Effector memory CD4-positive, alpha-beta T cell (primary cell): ENCODE measurements at regions not wholly inside any gene's neighbourhood (a gene's known extent, or its start where the extent isn't known, plus 50 kb on each side); places are given as distances from the start of the nearest gene placed in this dataset.
"Not testable (repeated sequence)": the region's sequence is repeated elsewhere in the genome, so short reads cannot be mapped to it uniquely, and the experiment has no call there.

Source experiments
- DNase-seq, 3 donors: peaks; one replicate each; pipeline ENCODE4 v3.0.0-alpha.2; 2020
- H3K27ac ChIP-seq: 2 replicates; pipeline ENCODE4 v1.7.0; 2013; ENCODE audit warnings: mild to moderate bottlenecking, low read length, moderate library complexity; ENCODE audit not compliant: insufficient read depth, poor library complexity, severe bottlenecking
- H3K27me3 ChIP-seq: replicated peaks from 2 replicates; pipeline ENCODE4 v1.7.0; 2013; ENCODE audit warnings: mild to moderate bottlenecking, low read length; ENCODE audit not compliant: insufficient read depth, control insufficient read depth, poor library complexity, severe bottlenecking
- H3K36me3 ChIP-seq: 2 replicates; pipeline ENCODE4 v1.7.0; 2013; ENCODE audit warnings: mild to moderate bottlenecking, low read length, moderate library complexity; ENCODE audit not compliant: control insufficient read depth, insufficient read depth
- H3K4me1 ChIP-seq: 2 replicates; pipeline ENCODE4 v1.7.0; 2013; ENCODE audit warnings: low read length, mild to moderate bottlenecking; ENCODE audit not compliant: control insufficient read depth, insufficient read depth, poor library complexity, severe bottlenecking
- H3K4me3 ChIP-seq: 2 replicates; pipeline ENCODE4 v1.7.0; 2013; ENCODE audit warnings: low read length, low read depth, mild to moderate bottlenecking; ENCODE audit not compliant: insufficient read depth, poor library complexity, severe bottlenecking
- H3K9me3 ChIP-seq: 2 replicates; pipeline ENCODE4 v1.7.0; 2013; ENCODE audit warnings: mild to moderate bottlenecking, low read length, moderate library complexity; ENCODE audit not compliant: control insufficient read depth

GRCh38 chr1:228650141-228650540 is 85.1 kb upstream of the RHOU start:
- peaks cover 25% of the 10 kb centered on the region for H3K4me1 ChIP-seq
- no peaks in the 10 kb centered on the region for H3K36me3 ChIP-seq
- H3K9me3 ChIP-seq: no peaks in the 10 kb centered on the region
- no peak for DNase-seq
- no peak overlapping the region for H3K4me3 ChIP-seq
- no peak overlapping the region for H3K27ac ChIP-seq
- H3K27me3 ChIP-seq: peaks cover 55% of the 10 kb centered on the region

GRCh38 chr1:228650946-228651345 is 84.3 kb upstream of the RHOU start:
- peaks cover 55% of the 10 kb centered on the region for H3K27me3 ChIP-seq
- H3K36me3 ChIP-seq: no peaks in the 10 kb centered on the region
- H3K4me3 ChIP-seq: no peak overlapping the region
- peaks cover 25% of the 10 kb centered on the region for H3K4me1 ChIP-seq
- no peaks in the 10 kb centered on the region for H3K9me3 ChIP-seq
- H3K27ac ChIP-seq: no peak overlapping the region
- no peak for DNase-seq

GRCh38 chr1:228652116-228652515 is 83.2 kb upstream of the RHOU start:
- H3K4me1 ChIP-seq: peaks cover 18% of the 10 kb centered on the region
- DNase-seq: no peak
- peaks cover 53% of the 10 kb centered on the region for H3K27me3 ChIP-seq
- no peaks in the 10 kb centered on the region for H3K9me3 ChIP-seq
- H3K4me3 ChIP-seq: no peak overlapping the region
- no peak overlapping the region for H3K27ac ChIP-seq
- no peaks in the 10 kb centered on the region for H3K36me3 ChIP-seq

GRCh38 chr1:228653057-228653456 is 82.2 kb upstream of the RHOU start:
- H3K9me3 ChIP-seq, H3K4me3 ChIP-seq, H3K36me3 ChIP-seq, H3K4me1 ChIP-seq, DNase-seq, H3K27ac ChIP-seq: not testable (repeated sequence)
- peaks cover 48% of the 10 kb centered on the region for H3K27me3 ChIP-seq

- Histone ChIP-seq H3K27ac (no peak overlapping the region), H3K4me1 (peaks cover 2% of the 10 kb centered on the region), H3K4me3 (no peak overlapping the region), H3K36me3 (no peaks in the 10 kb centered on the region), H3K9me3 (no peaks in the 10 kb centered on the region), H3K27me3 (peaks cover 42% of the 10 kb centered on the region)
- no peak for DNase-seq
Measured at GRCh38 chr1:228653748-228654147, 81.5 kb upstream of the RHOU start.

- Histone ChIP-seq H3K27ac (no peak overlapping the region), H3K9me3 (no peaks in the 10 kb centered on the region), H3K36me3 (no peaks in the 10 kb centered on the region), H3K4me1 (no peaks in the 10 kb centered on the region), H3K27me3 (peaks cover 21% of the 10 kb centered on the region), H3K4me3 (no peak overlapping the region)
- no peak for DNase-seq
Measured at GRCh38 chr1:228655796-228656394, 79.4 kb upstream of the RHOU start.

GRCh38 chr1:228662007-228662689 is 73.1 kb upstream of the RHOU start:
- DNase-seq, H3K36me3 ChIP-seq, H3K4me1 ChIP-seq, H3K27ac ChIP-seq, H3K27me3 ChIP-seq, H3K9me3 ChIP-seq, H3K4me3 ChIP-seq: not testable (repeated sequence)

- Histone ChIP-seq H3K9me3 (no peaks in the 10 kb centered on the region), H3K27ac (no peak overlapping the region), H3K27me3 (no peaks in the 10 kb centered on the region), H3K4me1 (no peaks in the 10 kb centered on the region), H3K36me3 (no peaks in the 10 kb centered on the region), H3K4me3 (no peak overlapping the region)
- peak; percentile 41 to 68 (median 57) for DNase-seq
Measured at GRCh38 chr1:228664399-228664914, 70.8 kb upstream of the RHOU start.

GRCh38 chr1:228666686-228667623 is 68.3 kb upstream of the RHOU start:
- no peak overlapping the region for H3K4me3 ChIP-seq
- no peak overlapping the region for H3K27ac ChIP-seq
- H3K36me3 ChIP-seq: no peaks in the 10 kb centered on the region
- no peak for DNase-seq
- no peaks in the 10 kb centered on the region for H3K27me3 ChIP-seq
- no peaks in the 10 kb centered on the region for H3K4me1 ChIP-seq
- H3K9me3 ChIP-seq: no peaks in the 10 kb centered on the region
